GM23248 (cell line): ENCODE measurements at regions not wholly inside any gene's neighbourhood (a gene's known extent, or its start where the extent isn't known, plus 50 kb on each side); places are given as distances from the start of the nearest gene placed in this dataset.

ENCODE experiments used
- EZH2 ChIP-seq: fragments of 200-600 bp; sonication (generic); IDR thresholded peaks from 2 replicates; pipeline ENCODE4 v1.6.1; 2018; ENCODE audit warnings: antibody characterized with exemption, mild to moderate bottlenecking; ENCODE audit not compliant: insufficient read depth, poor library complexity, severe bottlenecking
- EZH2phosphoT487 ChIP-seq: fragments of 200-600 bp; sonication (generic); IDR thresholded peaks from 2 replicates; pipeline ENCODE4 v1.6.1; 2018; ENCODE audit warnings: antibody characterized with exemption, moderate library complexity, mild to moderate bottlenecking, low read depth; ENCODE audit not compliant: insufficient read depth

- TF ChIP-seq EZH2: no peak
- no peak for TF ChIP-seq EZH2phosphoT487
These were observed 88.8 kb upstream of the GJB6 start for GRCh38 chr13:20320885-20321284.
